ENCODE measurements at regions not wholly inside any gene's neighbourhood (a gene's known extent, or its start where the extent isn't known, plus 50 kb on each side); places are given as distances from the start of the nearest gene placed in this dataset.
"Not testable (repeated sequence)": the region's sequence is repeated elsewhere in the genome, so short reads cannot be mapped to it uniquely, and the experiment has no call there.

DNA sequence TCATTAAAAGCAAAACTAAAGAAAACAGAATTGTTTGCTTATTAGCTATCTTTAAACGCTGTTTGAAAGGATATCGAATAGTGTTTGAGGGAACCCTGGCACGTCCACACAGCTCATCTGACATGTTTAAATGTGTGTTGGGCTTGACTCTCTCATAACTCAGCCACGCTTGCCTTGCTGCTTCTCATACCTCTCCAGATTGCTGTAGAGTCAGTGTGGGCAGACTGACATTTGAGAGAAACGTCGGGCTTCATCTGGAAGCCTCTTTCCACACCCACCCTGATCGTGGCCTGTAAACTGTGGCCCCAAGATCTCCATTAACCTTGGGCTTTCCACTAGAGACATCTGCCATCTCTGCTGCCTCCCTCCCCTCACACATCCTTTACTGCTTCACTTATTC is 226.4 kb upstream of the PLGLB2 start:
- peak; percentile 42 for DNase-seq

DNA sequence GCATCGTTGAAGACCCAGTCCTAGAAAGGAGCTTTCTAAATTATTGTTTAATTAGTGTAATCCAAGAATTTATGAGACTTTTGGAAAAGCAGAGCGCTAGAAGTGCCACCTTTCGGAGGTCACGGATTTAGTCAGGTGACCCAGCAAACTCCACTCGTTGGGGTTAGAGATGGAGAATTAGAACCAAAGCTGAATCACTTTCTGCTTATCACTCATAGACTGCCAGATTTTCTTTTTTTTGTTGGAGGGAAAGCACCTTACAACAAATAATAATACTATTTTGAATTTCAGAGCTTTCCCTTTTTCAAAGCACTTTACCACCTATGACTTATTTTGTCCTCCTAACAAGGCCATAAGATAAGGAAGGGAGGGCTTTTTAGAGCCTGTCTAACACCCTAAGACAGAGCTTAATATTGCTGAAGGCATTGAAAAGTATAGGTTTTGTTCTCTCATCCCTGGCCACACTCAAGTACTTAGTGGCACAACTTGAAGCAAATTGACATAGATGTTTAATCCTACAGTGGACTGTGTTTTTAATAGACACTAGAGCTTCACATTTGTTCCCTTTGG is 223.2 kb upstream of the PLGLB2 start:
- not testable (repeated sequence) for DNase-seq

DNA sequence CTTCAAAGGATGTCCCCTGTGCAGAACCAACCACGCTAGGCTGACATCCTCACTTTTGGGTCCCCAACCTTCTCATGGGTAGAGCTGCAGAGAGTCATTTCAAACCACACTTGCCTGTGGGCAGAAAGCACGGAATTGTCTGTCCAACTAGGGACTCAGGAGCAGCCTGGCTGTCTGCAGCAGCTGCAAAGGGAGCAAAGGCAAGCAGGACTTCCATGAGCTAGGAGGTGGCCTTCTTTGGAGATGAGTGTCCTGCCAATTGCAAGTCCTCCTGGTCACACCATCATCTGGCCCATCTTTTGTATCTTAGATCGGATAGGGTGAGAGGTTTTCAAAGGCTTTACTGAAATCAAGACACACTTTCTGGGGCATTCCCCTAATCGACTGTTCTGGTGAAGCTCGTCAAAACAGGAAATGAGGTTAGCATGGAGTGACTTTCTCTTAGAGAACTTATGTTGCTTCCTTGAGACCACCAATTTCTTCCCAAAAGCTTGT is 222.3 kb upstream of the PLGLB2 start:
- not testable (repeated sequence) for DNase-seq

DNA sequence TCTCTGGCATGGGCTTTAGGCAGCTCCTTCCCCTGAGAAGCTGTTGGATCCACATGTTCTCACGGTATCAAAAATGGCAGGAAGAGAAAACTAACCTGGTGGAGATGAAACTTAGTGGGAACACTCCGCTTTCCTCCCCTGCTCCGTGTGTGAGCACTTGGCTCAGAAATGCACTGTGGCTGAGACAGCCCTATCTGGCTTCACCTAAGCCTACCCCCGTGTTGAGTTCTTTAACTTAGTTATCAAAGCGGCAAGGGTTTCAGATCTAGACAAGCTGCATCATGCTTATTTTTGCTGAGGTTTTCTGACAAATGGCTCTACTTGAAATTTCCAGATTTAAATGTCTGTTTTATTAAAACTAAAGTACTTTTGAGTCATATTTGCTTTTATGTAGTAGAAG is 221.6 kb upstream of the PLGLB2 start:
- DNase-seq, result not testable (repeated sequence)

- DNase-seq, result not testable (repeated sequence)
These were observed 215.7 kb upstream of the PLGLB2 start for GRCh38 chr2:87531968-87532715.

DNA sequence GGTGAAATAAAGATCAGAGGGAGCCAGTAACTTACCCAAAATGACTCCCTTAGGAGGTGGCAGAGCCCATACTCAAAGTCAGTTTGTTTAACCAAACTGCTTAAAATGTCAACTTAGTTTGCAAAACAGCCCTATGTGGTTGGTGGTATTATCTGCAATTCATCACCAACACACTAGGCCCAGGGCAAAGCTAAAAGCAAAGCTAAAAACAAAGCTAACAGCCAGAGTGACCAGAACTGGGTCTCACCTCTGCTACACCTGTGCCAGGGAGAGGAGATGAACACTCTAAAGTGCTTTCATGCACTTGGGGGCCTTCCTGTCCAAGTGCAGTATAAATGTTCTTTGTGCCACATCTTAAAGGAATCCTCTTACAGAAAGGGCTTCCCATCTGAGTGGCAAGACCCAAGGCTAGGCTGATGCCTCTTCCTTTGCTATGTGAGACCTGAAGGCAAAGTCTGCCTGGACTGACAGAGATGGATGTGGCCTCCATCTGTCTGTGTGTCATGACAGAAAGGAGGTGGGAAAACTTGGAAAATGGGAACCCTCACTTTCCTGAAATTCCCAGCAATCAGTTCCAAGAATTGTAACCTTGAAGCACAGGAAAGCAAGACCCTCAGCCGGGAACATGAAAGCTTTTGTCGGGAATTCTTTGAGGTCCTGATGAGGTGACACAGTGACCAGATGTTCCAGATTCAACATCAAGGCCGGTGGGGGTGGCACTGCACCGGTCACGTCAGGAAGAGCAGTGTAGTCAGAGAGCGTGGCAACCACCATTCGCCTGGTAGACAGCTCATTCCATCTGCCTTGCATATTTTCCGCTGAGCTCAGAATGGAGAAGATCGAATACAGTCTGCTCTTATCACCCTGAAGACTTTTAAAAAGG is 214.3 kb upstream of the PLGLB2 start:
- DNase-seq, result not testable (repeated sequence)

DNA sequence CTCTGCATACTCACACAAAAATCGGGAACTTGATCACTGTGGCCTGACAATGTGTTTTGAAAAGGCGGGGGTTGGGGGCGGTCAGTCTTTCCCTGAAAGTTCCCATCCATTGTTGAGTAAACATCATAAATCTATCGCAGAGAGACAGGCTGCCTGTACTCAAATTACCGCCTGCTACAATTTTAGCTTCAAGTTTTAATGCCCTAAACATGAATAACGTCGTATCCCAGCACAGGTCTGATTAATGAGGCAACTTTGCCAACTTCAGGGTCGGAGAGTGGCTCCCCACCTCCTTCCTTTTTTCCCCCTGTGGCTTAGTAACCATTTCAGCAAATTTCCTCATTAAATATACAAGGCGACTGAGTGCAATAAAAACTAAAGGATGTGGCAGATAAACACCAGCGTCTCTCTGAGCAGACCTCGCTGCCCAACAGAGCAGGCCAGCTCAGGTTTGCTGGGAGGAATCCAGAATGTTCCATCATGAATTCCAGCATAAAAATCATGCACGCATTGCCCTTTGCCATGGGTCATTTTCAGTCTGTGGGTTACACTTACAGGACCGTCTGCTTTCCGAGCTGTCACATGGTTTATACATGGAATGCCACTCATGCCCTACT is 213.5 kb upstream of the PLGLB2 start:
- DNase-seq, result not testable (repeated sequence)

- DNase-seq, result not testable (repeated sequence)
These were observed 211.5 kb upstream of the PLGLB2 start for GRCh38 chr2:87536427-87536826.

GRCh38 chr2:87537251-87537671 is 210.6 kb upstream of the PLGLB2 start:
- DNase-seq, result not testable (repeated sequence)

- DNase-seq, result peak; percentile 40
These were observed 209.6 kb upstream of the PLGLB2 start for GRCh38 chr2:87538268-87538667.

GRCh38 chr2:87539151-87539943 is 208.5 kb upstream of the PLGLB2 start:
- DNase-seq, result not testable (repeated sequence)

DNA sequence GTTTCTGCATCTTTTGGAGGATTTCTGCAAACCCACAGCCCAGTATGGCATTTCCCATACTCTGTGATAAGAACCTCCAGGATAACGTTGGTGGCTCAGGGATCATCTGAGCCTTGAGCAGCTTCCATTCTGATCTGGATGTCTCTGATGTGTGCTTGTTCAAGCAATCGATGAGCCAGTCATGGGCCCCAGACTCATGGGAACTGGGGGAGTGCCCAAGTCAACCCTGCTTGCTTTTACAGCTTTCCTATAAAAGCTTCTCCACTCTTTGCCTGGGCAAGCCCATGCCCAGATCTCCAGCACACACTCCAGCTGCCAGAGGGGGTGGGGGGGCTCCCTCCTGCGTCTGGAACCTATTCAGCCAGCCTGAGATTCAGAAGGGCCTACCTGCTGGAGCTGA is 207.6 kb upstream of the PLGLB2 start:
- not testable (repeated sequence) for DNase-seq

- peak; percentile 71 for DNase-seq
These were observed 205.2 kb upstream of the PLGLB2 start for GRCh38 chr2:87542599-87543174.

DNA sequence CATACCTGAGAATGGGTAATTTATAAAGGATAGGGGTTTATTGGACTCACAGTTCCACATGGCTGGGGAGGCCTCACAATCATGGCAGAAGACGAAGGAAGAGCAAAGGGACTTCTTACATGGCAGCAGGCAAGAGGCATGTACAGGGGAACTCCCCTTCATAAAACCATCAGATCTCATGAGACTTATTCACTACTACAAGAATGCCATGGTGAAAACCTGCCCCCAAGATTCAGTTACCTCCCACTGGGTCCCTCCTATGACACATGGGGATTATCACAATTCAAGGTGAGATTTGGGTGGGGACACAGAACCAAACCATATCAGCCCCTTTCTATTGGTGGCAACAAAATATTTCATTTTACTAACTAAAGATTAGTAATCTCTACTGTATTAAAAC is 204.1 kb upstream of the PLGLB2 start:
- not testable (repeated sequence) for DNase-seq

DNA sequence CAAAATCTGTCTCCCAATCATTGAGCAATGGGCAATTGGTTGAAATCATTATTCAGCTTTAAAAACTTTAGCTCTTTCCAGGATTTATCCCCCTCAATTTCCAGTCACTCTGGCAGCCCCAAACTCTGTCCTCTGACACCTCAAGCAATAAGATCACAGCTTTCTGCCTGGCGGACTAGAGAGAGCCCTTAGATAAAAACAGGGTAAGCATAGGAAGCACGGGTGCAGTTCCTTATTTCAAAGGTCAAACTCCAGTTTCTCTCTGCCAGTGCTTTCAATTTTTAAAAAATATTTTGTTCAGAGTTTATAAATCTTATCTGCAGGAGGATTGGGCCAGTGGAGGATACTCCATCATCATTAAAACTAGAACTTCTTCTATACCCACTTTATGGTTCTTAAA is 200.8 kb upstream of the PLGLB2 start:
- DNase-seq, result not testable (repeated sequence)

DNA sequence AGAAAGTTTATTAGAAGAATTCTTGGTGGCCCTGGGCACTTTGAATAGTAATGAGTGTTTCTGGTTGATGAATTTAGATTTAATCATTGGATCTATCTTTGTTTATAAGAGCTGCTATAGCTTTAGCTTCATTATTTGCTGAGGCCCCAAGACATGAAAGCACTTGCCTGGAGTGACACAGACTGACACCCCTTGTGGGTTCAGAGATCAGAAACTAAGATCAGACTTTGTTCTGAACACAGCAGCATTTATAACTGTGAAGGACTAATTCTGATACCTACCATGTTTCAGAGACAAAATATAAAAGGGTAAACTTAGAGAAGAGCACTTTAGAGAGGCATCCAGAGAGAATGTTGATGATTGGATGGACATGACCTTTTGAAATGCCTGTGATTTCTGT is 199.9 kb upstream of the PLGLB2 start:
- DNase-seq, result not testable (repeated sequence)

- DNase-seq, result not testable (repeated sequence)
These were observed 199.0 kb upstream of the PLGLB2 start for GRCh38 chr2:87548681-87549536.

GRCh38 chr2:87549561-87550202 is 198.2 kb upstream of the PLGLB2 start:
- not testable (repeated sequence) for DNase-seq

GRCh38 chr2:87554678-87555077 is 193.2 kb upstream of the PLGLB2 start:
- not testable (repeated sequence) for DNase-seq

- DNase-seq, result peak; percentile 60
These were observed 192.8 kb upstream of the PLGLB2 start for GRCh38 chr2:87555082-87555481.
